ENCODE measurements at regions not wholly inside any gene's neighbourhood (a gene's known extent, or its start where the extent isn't known, plus 50 kb on each side); places are given as distances from the start of the nearest gene placed in this dataset.

DNA sequence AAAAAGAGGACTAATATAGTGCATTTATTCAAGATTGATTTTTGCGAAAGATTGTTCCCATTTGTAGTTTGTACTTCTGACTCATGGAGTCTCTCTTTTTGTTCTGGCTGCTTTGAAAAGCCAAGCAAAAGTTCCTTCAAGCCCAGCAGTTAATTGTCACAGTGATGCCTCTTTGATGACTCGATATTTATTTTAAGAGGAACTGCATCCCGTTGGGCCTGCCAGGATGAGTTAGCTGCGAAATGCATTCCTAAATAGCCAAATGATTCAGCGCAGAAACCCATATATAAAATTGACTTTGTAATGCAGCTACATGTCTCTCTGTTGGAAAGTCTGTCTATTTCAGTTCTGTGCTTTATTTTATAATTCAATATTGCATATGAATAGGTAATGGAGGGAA lies 295.1 kb downstream of the GBA3 start:
- Histone ChIP-seq H3K27me3 (ENCODE audit: insufficient read depth, low read depth) (no peaks in the 10 kb centered on the region), H3K36me3 (ENCODE audit: insufficient read depth) (no peaks in the 10 kb centered on the region), H4K20me1 (ENCODE audit: insufficient read depth) (no peaks in the 10 kb centered on the region), H3K9ac (no peak overlapping the region), H3K4me2 (no peak overlapping the region), H3K27ac (no peak overlapping the region), H3K4me1 (ENCODE audit: low read depth, poor library complexity, severe bottlenecking) (no peaks in the 10 kb centered on the region), H3K4me3 (IDR thresholded peaks at IDR 0.05; ENCODE audit: insufficient read depth, low read depth, low read length) (no peak overlapping the region), H3K79me2 (ENCODE audit: insufficient read depth, low read depth) (no peaks in the 10 kb centered on the region), H2AFZ (ENCODE audit: low read depth) (no peak overlapping the region)
- TF ChIP-seq CTCF (conservative IDR thresholded peaks at IDR 0.05; ENCODE audit: low read depth, low read length) = no peak

- Histone ChIP-seq H4K20me1 (ENCODE audit: insufficient read depth) (no peaks in the 10 kb centered on the region), H3K9ac (no peak overlapping the region), H3K4me1 (ENCODE audit: low read depth, poor library complexity, severe bottlenecking) (no peaks in the 10 kb centered on the region), H3K36me3 (ENCODE audit: insufficient read depth) (no peaks in the 10 kb centered on the region), H3K27ac (no peak overlapping the region), H3K4me2 (no peak overlapping the region), H3K4me3 (IDR thresholded peaks at IDR 0.05; ENCODE audit: insufficient read depth, low read depth, low read length) (no peak overlapping the region), H3K27me3 (ENCODE audit: insufficient read depth, low read depth) (no peaks in the 10 kb centered on the region), H2AFZ (ENCODE audit: low read depth) (no peak overlapping the region), H3K79me2 (ENCODE audit: insufficient read depth, low read depth) (no peaks in the 10 kb centered on the region)
- TF ChIP-seq CTCF (conservative IDR thresholded peaks at IDR 0.05; ENCODE audit: low read depth, low read length) = no peak
Observed at GRCh38 chr4:22986881-22987280, 294.1 kb downstream of the GBA3 start.

DNA sequence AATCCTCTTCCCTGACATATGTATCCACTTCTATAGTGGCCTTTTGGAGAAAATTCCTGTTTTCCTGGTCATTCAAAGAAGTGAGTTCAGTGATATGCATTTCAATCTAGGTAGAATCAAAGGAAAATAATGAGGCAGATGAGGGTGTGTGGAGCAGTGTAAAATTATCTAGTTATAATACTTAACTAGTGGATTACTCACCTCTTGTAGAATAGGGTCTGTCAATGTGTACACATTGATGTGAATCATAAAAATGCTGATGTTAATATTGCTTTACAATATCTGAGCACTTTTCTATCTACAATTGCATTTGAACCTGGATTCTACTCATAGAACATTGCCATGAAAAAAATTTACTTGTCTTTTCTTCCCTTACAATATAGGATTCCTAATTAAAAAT lies 293.5 kb downstream of the GBA3 start:
- Histone ChIP-seq H3K79me2 (ENCODE audit: insufficient read depth, low read depth) (no peaks in the 10 kb centered on the region), H3K4me2 (no peak overlapping the region), H3K4me1 (ENCODE audit: low read depth, poor library complexity, severe bottlenecking) (no peaks in the 10 kb centered on the region), H3K27ac (no peak overlapping the region), H3K9ac (no peak overlapping the region), H4K20me1 (ENCODE audit: insufficient read depth) (no peaks in the 10 kb centered on the region), H2AFZ (ENCODE audit: low read depth) (no peak overlapping the region), H3K27me3 (ENCODE audit: insufficient read depth, low read depth) (no peaks in the 10 kb centered on the region), H3K4me3 (IDR thresholded peaks at IDR 0.05; ENCODE audit: insufficient read depth, low read depth, low read length) (no peak overlapping the region), H3K36me3 (ENCODE audit: insufficient read depth) (no peaks in the 10 kb centered on the region)
- TF ChIP-seq CTCF (conservative IDR thresholded peaks at IDR 0.05; ENCODE audit: low read depth, low read length) = no peak

DNA sequence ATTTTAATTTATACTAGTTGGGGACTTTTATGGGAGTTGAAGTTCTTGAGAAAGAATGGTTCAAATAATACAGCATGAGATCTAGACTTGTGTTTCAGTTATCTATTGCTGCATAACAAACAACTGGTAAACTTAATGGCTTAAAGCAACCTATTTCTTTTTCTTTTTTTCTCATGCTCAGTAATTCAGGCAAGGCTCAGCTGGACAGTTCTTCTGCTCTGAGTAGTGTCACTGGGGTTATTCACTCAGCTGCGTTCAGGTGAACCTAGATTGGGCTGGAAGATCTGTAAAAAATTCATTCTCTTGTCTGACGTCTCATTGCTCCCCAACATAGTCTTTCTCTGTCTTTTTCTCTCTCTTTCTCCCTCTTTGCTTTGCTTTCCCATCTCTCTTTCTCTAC lies 291.7 kb downstream of the GBA3 start:
- Histone ChIP-seq H3K36me3 (ENCODE audit: insufficient read depth) (no peaks in the 10 kb centered on the region), H3K4me1 (ENCODE audit: low read depth, poor library complexity, severe bottlenecking) (no peaks in the 10 kb centered on the region), H3K27me3 (ENCODE audit: insufficient read depth, low read depth) (no peaks in the 10 kb centered on the region), H3K27ac (no peak overlapping the region), H3K9ac (no peak overlapping the region), H3K79me2 (ENCODE audit: insufficient read depth, low read depth) (no peaks in the 10 kb centered on the region), H2AFZ (ENCODE audit: low read depth) (no peak overlapping the region), H4K20me1 (ENCODE audit: insufficient read depth) (no peaks in the 10 kb centered on the region), H3K4me3 (IDR thresholded peaks at IDR 0.05; ENCODE audit: insufficient read depth, low read depth, low read length) (no peak overlapping the region), H3K4me2 (no peak overlapping the region)
- no peak for TF ChIP-seq CTCF (conservative IDR thresholded peaks at IDR 0.05; ENCODE audit: low read depth, low read length)

DNA sequence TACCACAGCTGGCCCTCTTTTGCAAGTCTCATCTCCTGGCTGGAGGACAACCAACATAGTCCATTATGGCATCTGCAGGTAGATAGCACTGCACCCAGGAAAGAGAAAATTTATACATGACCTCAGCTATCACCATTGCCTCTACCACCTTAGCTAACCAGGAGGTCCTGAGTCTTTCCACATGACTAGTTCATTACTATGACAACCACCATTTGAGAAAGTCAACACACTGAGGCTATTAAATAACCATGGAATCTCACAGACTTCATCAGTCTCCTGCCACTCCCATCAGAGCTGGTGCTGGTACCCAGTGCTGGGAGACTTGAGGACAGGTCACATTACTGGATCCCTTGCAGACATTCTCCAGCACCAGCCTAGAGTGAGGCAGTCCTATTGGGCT lies 285.9 kb downstream of the GBA3 start:
- H4K20me1 ChIP-seq (ENCODE audit: insufficient read depth) = no peaks in the 10 kb centered on the region
- no peak overlapping the region for H2AFZ ChIP-seq (ENCODE audit: low read depth)
- no peak overlapping the region for H3K27ac ChIP-seq
- no peaks in the 10 kb centered on the region for H3K4me1 ChIP-seq (ENCODE audit: low read depth, poor library complexity, severe bottlenecking)
- no peak overlapping the region for H3K4me2 ChIP-seq
- no peak overlapping the region for H3K4me3 ChIP-seq (IDR thresholded peaks at IDR 0.05; ENCODE audit: insufficient read depth, low read depth, low read length)
- no peak for TF ChIP-seq CTCF (conservative IDR thresholded peaks at IDR 0.05; ENCODE audit: low read depth, low read length)
- H3K9ac ChIP-seq = no peak overlapping the region
- no peaks in the 10 kb centered on the region for H3K79me2 ChIP-seq (ENCODE audit: insufficient read depth, low read depth)
- H3K27me3 ChIP-seq (ENCODE audit: insufficient read depth, low read depth) = no peaks in the 10 kb centered on the region
- H3K36me3 ChIP-seq (ENCODE audit: insufficient read depth) = no peaks in the 10 kb centered on the region
